Left colon (tissue), 2 donors: ENCODE measurements at regions not wholly inside any gene's neighbourhood (a gene's known extent, or its start where the extent isn't known, plus 50 kb on each side); places are given as distances from the start of the nearest gene placed in this dataset.

ENCODE experiments used
- ATAC-seq: fragments of 200-7000 bp; cut with Tn5 transposase; one replicate; pipeline ENCODE4 v1.9.1; 2020; ENCODE audit warnings: mild to moderate bottlenecking, moderate library complexity
- DNase-seq, 2 donors: peaks; one replicate each; pipeline ENCODE4 v3.0.0-alpha.2; 2020
- intact Hi-C, 2 donors: fragments of 100-400 bp; cut with DNase I in 1 of 2; cut with micrococcal nuclease in 1 of 2; formaldehyde crosslinking; loops; one replicate each; pipeline versions ENCODE4 v1.11.2 to v1.14.0; 2022; cut with DNase I, micrococcal nuclease
- donor health status: DM: no; HTN: no; CAD: no.
- donor health status: DM: yes; HTN: yes; CAD: no.

- DNase-seq (no peak), ATAC-seq (no peak)
- intact Hi-C loops = no loop called here
Measured at GRCh38 chr9:87077986-87078385, 130.7 kb upstream of the GAS1 start.

- no peak for ATAC-seq
- no peak for DNase-seq
- intact Hi-C loops = no loop called here
Measured at GRCh38 chr9:87080512-87081264, 133.4 kb upstream of the GAS1 start.

GRCh38 chr9:87081503-87081902 lies 134.2 kb upstream of the GAS1 start:
- ATAC-seq (no peak), DNase-seq (no peak)
- intact Hi-C loops = no loop called here

- DNase-seq (no peak), ATAC-seq (no peak)
- intact Hi-C loops = no loop called here
Measured at GRCh38 chr9:87083986-87084385, 136.7 kb upstream of the GAS1 start.

GRCh38 chr9:87084407-87084806 lies 137.1 kb upstream of the GAS1 start:
- ATAC-seq = no peak
- no peak for DNase-seq
- intact Hi-C loops = no loop called here

GRCh38 chr9:87085073-87085472 lies 137.8 kb upstream of the GAS1 start:
- intact Hi-C loops = no loop called here
- no peak for ATAC-seq
- no peak for DNase-seq

- ATAC-seq (no peak), DNase-seq (no peak)
- intact Hi-C loops = no loop called here
Measured at GRCh38 chr9:87085521-87085920, 138.2 kb upstream of the GAS1 start.

GRCh38 chr9:87086221-87086818 lies 139.0 kb upstream of the GAS1 start:
- intact Hi-C loops = no loop called here

GRCh38 chr9:87087197-87087596 lies 139.9 kb upstream of the GAS1 start:
- DNase-seq (no peak), ATAC-seq (no peak)
- intact Hi-C loops = no loop called here

More at GRCh38 chr9:87086221-87086818, 139.0 kb upstream of the GAS1 start:
- DNase-seq = no peak
- no peak for ATAC-seq

GRCh38 chr9:87088192-87088591 lies 140.9 kb upstream of the GAS1 start:
- DNase-seq (no peak), ATAC-seq (no peak)
- intact Hi-C loops = no loop called here

- intact Hi-C loops = no loop called here
- DNase-seq (no peak), ATAC-seq (no peak)
Measured at GRCh38 chr9:87088621-87089365, 141.5 kb upstream of the GAS1 start.

GRCh38 chr9:87089506-87089905 lies 142.2 kb upstream of the GAS1 start:
- DNase-seq (no peak), ATAC-seq (no peak)
- intact Hi-C loops = no loop called here

GRCh38 chr9:87089929-87090328 lies 142.6 kb upstream of the GAS1 start:
- ATAC-seq (no peak), DNase-seq (no peak)
- intact Hi-C loops = no loop called here

GRCh38 chr9:87093777-87094176 lies 146.5 kb upstream of the GAS1 start:
- ATAC-seq (no peak), DNase-seq (no peak)
- intact Hi-C loops = no loop called here

GRCh38 chr9:87095951-87096350 lies 148.6 kb upstream of the GAS1 start:
- DNase-seq (no peak), ATAC-seq (no peak)
- intact Hi-C loops = no loop called here

GRCh38 chr9:87096506-87096905 lies 149.2 kb upstream of the GAS1 start:
- intact Hi-C loops = no loop called here
- DNase-seq (no peak), ATAC-seq (no peak)

GRCh38 chr9:87097238-87097637 lies 149.9 kb upstream of the GAS1 start:
- no peak for ATAC-seq
- intact Hi-C loops = no loop called here
- DNase-seq = no peak

GRCh38 chr9:87099407-87099806 lies 152.1 kb upstream of the GAS1 start:
- ATAC-seq (no peak), DNase-seq (no peak)
- intact Hi-C loops = no loop called here

GRCh38 chr9:87100001-87100400 lies 152.7 kb upstream of the GAS1 start:
- ATAC-seq (no peak), DNase-seq (no peak)
- intact Hi-C loops = no loop called here

GRCh38 chr9:87102126-87102525 lies 154.8 kb upstream of the GAS1 start:
- intact Hi-C loops = no loop called here
- ATAC-seq = no peak
- no peak for DNase-seq
